HEK293 (cell line): ENCODE measurements at regions not wholly inside any gene's neighbourhood (a gene's known extent, or its start where the extent isn't known, plus 50 kb on each side); places are given as distances from the start of the nearest gene placed in this dataset.

Source experiments
- CTCF ChIA-PET: fragments of 350-600 bp; formaldehyde crosslinking; extraction: SDS; loops from one replicate; lab custom pipeline; 2021; ENCODE audit warnings: antibody characterized with exemption; lab: Yijun Ruan, JAX
- POLR2A ChIA-PET: fragments of 300-600 bp; formaldehyde crosslinking; extraction: SDS; loops from one replicate; lab custom pipeline; 2020; ENCODE audit warnings: antibody characterized with exemption, inconsistent platforms; lab: Yijun Ruan, JAX
- H3K27ac ChIP-seq: fragments of 200-500 bp; sonication (Bioruptor generic); 2 replicates; pipeline ENCODE4 v1.5.1; 2014; ENCODE audit warnings: low read depth, low read length, control low read depth, inconsistent platforms; ENCODE audit errors: extremely low read depth
- H3K36me3 ChIP-seq, 2 experiments: fragments of 200-500 bp in 1 of 2; sonication (Bioruptor generic) in 1 of 2; 1 replicate in 1 of 2; 2 replicates in 1 of 2; pipeline ENCODE4 v1.5.1; 2014 to 2017; ENCODE audit warnings: inconsistent platforms in 2 of 2, low read length in 2 of 2; ENCODE audit not compliant: control insufficient read depth in 2 of 2, insufficient read depth in 1 of 2
- H3K4me1 ChIP-seq: fragments of 200-500 bp; sonication (Bioruptor generic); 2 replicates; pipeline ENCODE4 v1.5.1; 2014; ENCODE audit warnings: mild to moderate bottlenecking, low read length, inconsistent platforms; ENCODE audit not compliant: control insufficient read depth, insufficient read depth
- H3K4me3 ChIP-seq: 2 replicates; pipeline ENCODE4 v1.5.1; 2011; ENCODE audit warnings: low read depth, mild to moderate bottlenecking, control low read depth, low read length, moderate library complexity
- H3K9me3 ChIP-seq: fragments of 200-500 bp; sonication (Bioruptor generic); 2 replicates; pipeline ENCODE4 v1.5.1; 2014; ENCODE audit warnings: low read depth, low read length, inconsistent platforms; ENCODE audit not compliant: control insufficient read depth, insufficient read depth
- EGR2 ChIP-seq: fragments of 450-650 bp; formaldehyde crosslinking; IDR thresholded peaks from 2 replicates; pipeline ENCODE4 v1.5.1; 2016; ENCODE audit warnings: low read depth, missing biosample characterization, missing genetic modification characterization
- HOXC10 ChIP-seq: sonication (generic); formaldehyde crosslinking; IDR thresholded peaks from 2 replicates; pipeline ENCODE4 v1.8.1; 2023; ENCODE audit warnings: mild to moderate bottlenecking, missing genetic modification reagents
- HOXD13 ChIP-seq: sonication (generic); formaldehyde crosslinking; IDR thresholded peaks from 2 replicates; pipeline ENCODE4 v1.8.0; 2022; ENCODE audit warnings: missing genetic modification reagents, borderline replicate concordance
- OVOL3 ChIP-seq: fragments of 450-650 bp; formaldehyde crosslinking; IDR thresholded peaks from 2 replicates; pipeline ENCODE4 v1.5.1; 2016; ENCODE audit warnings: missing biosample characterization, missing genetic modification characterization
- SP3 ChIP-seq: fragments of 450-650 bp; formaldehyde crosslinking; IDR thresholded peaks from 2 replicates; pipeline ENCODE4 v1.5.1; 2016; ENCODE audit warnings: missing biosample characterization, missing genetic modification characterization
- SP7 ChIP-seq: fragments of 450-650 bp; formaldehyde crosslinking; IDR thresholded peaks from 2 replicates; pipeline ENCODE4 v1.5.1; 2016; ENCODE audit warnings: missing biosample characterization, missing genetic modification characterization
- TCF7L2 ChIP-seq: IDR thresholded peaks from 2 replicates; pipeline ENCODE4 v1.6.1; 2011; ENCODE audit warnings: low read depth, mild to moderate bottlenecking, inconsistent platforms, low read length, moderate library complexity, borderline replicate concordance
- ZBTB1 ChIP-seq: fragments of 450-650 bp; formaldehyde crosslinking; IDR thresholded peaks from 2 replicates; pipeline ENCODE4 v1.5.1; 2016; ENCODE audit warnings: missing biosample characterization, missing genetic modification characterization
- ZBTB7A ChIP-seq: fragments of 450-650 bp; formaldehyde crosslinking; IDR thresholded peaks from 2 replicates; pipeline ENCODE4 v1.5.1; 2016; ENCODE audit warnings: low read depth, missing biosample characterization, missing genetic modification characterization
- ZFHX2 ChIP-seq: fragments of 450-650 bp; formaldehyde crosslinking; conservative IDR thresholded peaks from 2 replicates; pipeline ENCODE4 v1.5.1; 2016; ENCODE audit warnings: missing biosample characterization, missing genetic modification characterization
- ZNF114 ChIP-seq: fragments of 450-650 bp; formaldehyde crosslinking; IDR thresholded peaks from 2 replicates; pipeline ENCODE4 v1.5.0; 2017; ENCODE audit warnings: missing biosample characterization, missing genetic modification characterization
- ZNF138 ChIP-seq: fragments of 450-650 bp; formaldehyde crosslinking; IDR thresholded peaks from 2 replicates; pipeline ENCODE4 v1.5.1; 2016; ENCODE audit warnings: missing biosample characterization, missing genetic modification characterization, borderline replicate concordance
- ZNF24 ChIP-seq: fragments of 450-650 bp; formaldehyde crosslinking; IDR thresholded peaks from 2 replicates; pipeline ENCODE4 v1.5.1; 2016; ENCODE audit warnings: missing biosample characterization, missing genetic modification characterization
- ZNF302 ChIP-seq: fragments of 450-650 bp; formaldehyde crosslinking; IDR thresholded peaks from 2 replicates; pipeline ENCODE4 v1.5.1; 2016; ENCODE audit warnings: missing biosample characterization, missing genetic modification characterization, low read depth
- ZNF324 ChIP-seq: fragments of 450-650 bp; formaldehyde crosslinking; IDR thresholded peaks from 2 replicates; pipeline ENCODE4 v1.5.1; 2016; ENCODE audit warnings: missing biosample characterization, missing genetic modification characterization
- ZNF394 ChIP-seq: fragments of 450-650 bp; formaldehyde crosslinking; IDR thresholded peaks from 2 replicates; pipeline ENCODE4 v1.5.1; 2016; ENCODE audit warnings: missing biosample characterization, missing genetic modification characterization, mild to moderate bottlenecking, moderate library complexity, borderline replicate concordance
- ZNF426 ChIP-seq: fragments of 450-650 bp; formaldehyde crosslinking; IDR thresholded peaks from 2 replicates; pipeline ENCODE4 v1.5.1; 2017; ENCODE audit warnings: missing biosample characterization, missing genetic modification characterization, mild to moderate bottlenecking, inconsistent platforms, moderate library complexity
- ZNF433 ChIP-seq: fragments of 450-650 bp; formaldehyde crosslinking; IDR thresholded peaks from 2 replicates; pipeline ENCODE4 v1.5.1; 2016; ENCODE audit warnings: missing biosample characterization, missing genetic modification characterization, low read depth
- ZNF514 ChIP-seq: fragments of 450-650 bp; formaldehyde crosslinking; IDR thresholded peaks from 2 replicates; pipeline ENCODE4 v1.5.1; 2016; ENCODE audit warnings: missing biosample characterization, missing genetic modification characterization
- ZNF544 ChIP-seq: fragments of 450-650 bp; formaldehyde crosslinking; IDR thresholded peaks from 2 replicates; pipeline ENCODE4 v1.5.0; 2017; ENCODE audit warnings: missing biosample characterization, missing genetic modification characterization
- ZNF555 ChIP-seq: fragments of 450-650 bp; formaldehyde crosslinking; conservative IDR thresholded peaks from 2 replicates; pipeline ENCODE4 v1.5.1; 2017; ENCODE audit warnings: missing biosample characterization, mild to moderate bottlenecking, missing genetic modification characterization, inconsistent platforms
- ZNF660 ChIP-seq: fragments of 450-650 bp; IDR thresholded peaks from 2 replicates; pipeline ENCODE4 v1.5.1; 2018; ENCODE audit warnings: missing biosample characterization, mild to moderate bottlenecking, missing genetic modification characterization
- ZNF768 ChIP-seq: fragments of 450-650 bp; formaldehyde crosslinking; IDR thresholded peaks from 2 replicates; pipeline ENCODE4 v1.5.1; 2018; ENCODE audit warnings: missing biosample characterization, mild to moderate bottlenecking, missing genetic modification characterization
- ZNF785 ChIP-seq: fragments of 450-650 bp; formaldehyde crosslinking; IDR thresholded peaks from 2 replicates; pipeline ENCODE4 v1.5.1; 2016; ENCODE audit warnings: missing biosample characterization, missing genetic modification characterization
- TF ChIP-seq, protein P1 (sequence below): fragments of 450-650 bp; formaldehyde crosslinking; IDR thresholded peaks from 2 replicates; pipeline ENCODE4 v1.5.1; 2017; ENCODE audit warnings: missing biosample characterization, mild to moderate bottlenecking, missing genetic modification characterization, moderate library complexity
- TF ChIP-seq, protein P2 (sequence below): fragments of 450-650 bp; formaldehyde crosslinking; IDR thresholded peaks from 2 replicates; pipeline ENCODE4 v1.5.1; 2016; ENCODE audit warnings: missing biosample characterization, missing genetic modification characterization
- TF ChIP-seq, protein P3 (sequence below): fragments of 450-650 bp; formaldehyde crosslinking; IDR thresholded peaks from 2 replicates; pipeline ENCODE4 v1.5.0; 2017; ENCODE audit warnings: missing biosample characterization, missing genetic modification characterization, borderline replicate concordance
- TF ChIP-seq, protein P4 (sequence below): fragments of 450-650 bp; formaldehyde crosslinking; IDR thresholded peaks from 2 replicates; pipeline ENCODE4 v1.5.1; 2016; ENCODE audit warnings: missing biosample characterization, missing genetic modification characterization

DNA sequence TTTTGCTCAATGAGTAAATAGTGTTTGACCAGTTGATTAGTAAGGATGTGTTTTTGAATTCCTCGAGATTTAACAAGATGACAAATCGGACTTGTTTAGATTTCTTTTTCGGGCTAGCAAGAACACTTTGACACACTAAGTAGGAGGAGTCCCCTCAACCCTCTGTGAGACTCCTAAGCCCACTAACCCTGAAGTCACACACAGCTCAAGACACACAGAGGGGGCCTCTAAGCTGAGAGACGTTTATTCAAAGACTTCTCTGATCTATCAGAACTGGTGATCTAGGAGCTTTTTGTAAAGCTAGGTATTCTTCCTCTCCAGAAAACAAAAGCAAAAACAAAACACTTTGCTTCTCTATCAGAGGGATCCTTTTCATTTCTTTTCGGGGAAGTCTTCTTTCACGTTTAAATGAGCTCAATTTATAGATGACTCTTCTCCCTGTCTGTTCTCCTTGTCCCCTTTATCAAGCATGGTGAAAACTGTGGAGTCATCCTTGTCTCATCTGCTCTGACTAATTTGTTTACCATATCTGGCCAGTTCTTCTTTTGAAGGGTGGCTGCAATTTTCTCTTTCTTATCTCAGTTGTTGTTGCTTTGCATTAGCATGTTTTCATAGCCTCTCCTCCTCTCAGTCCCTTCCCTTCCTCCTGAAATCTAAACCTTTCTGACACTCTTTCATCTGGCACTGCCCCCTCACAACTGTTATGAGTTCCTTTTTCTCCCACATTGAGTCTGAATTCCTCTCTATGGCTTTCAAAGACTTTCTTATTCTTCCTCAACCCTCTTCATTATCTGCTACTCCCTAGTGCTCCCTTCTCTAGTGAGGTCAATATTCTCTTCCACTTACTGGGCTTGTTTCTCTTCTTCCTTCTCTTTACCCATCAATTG is 68.5 kb upstream of the RAI14 start:
- peaks cover 12% of the 10 kb centered on the region for H3K4me1 ChIP-seq
- H3K36me3 ChIP-seq = no peaks in the 10 kb centered on the region
- H3K4me3 ChIP-seq = no peak overlapping the region
- no peak for TF ChIP-seq HOXC10 (CRISPR knock-in tag)
- TF ChIP-seq ZFHX2 (tag by site-specific recombination) = peak; percentile 73
- TF ChIP-seq SP7 = peak; percentile 32; the same call in 1 of the 2 replicates
- TF ChIP-seq ZNF768 = no peak
- TF ChIP-seq ZNF324 (tag by site-specific recombination) = no peak
- no peak for TF ChIP-seq ZNF660
- no peak for TF ChIP-seq ZNF138 (tag by site-specific recombination)
- no peak for TF ChIP-seq TCF7L2
- TF ChIP-seq ZNF785 (tag by site-specific recombination) = no peak
- TF ChIP-seq HOXD13 (CRISPR knock-in tag) = no peak
- no peak for TF ChIP-seq ZNF426 (tag by site-specific recombination)
- TF ChIP-seq ZNF433 = no peak
- TF ChIP-seq, protein P1, sequence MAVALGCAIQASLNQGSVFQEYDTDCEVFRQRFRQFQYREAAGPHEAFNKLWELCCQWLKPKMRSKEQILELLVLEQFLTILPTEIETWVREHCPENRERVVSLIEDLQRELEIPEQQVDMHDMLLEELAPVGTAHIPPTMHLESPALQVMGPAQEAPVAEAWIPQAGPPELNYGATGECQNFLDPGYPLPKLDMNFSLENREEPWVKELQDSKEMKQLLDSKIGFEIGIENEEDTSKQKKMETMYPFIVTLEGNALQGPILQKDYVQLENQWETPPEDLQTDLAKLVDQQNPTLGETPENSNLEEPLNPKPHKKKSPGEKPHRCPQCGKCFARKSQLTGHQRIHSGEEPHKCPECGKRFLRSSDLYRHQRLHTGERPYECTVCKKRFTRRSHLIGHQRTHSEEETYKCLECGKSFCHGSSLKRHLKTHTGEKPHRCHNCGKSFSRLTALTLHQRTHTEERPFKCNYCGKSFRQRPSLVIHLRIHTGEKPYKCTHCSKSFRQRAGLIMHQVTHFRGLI (tag by site-specific recombination) = no peak
- TF ChIP-seq ZNF555 (tag by site-specific recombination) = no peak
- TF ChIP-seq OVOL3 (tag by site-specific recombination) = no peak
- TF ChIP-seq ZNF302 (tag by site-specific recombination) = no peak
- TF ChIP-seq, protein P2, sequence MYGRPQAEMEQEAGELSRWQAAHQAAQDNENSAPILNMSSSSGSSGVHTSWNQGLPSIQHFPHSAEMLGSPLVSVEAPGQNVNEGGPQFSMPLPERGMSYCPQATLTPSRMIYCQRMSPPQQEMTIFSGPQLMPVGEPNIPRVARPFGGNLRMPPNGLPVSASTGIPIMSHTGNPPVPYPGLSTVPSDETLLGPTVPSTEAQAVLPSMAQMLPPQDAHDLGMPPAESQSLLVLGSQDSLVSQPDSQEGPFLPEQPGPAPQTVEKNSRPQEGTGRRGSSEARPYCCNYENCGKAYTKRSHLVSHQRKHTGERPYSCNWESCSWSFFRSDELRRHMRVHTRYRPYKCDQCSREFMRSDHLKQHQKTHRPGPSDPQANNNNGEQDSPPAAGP (tag by site-specific recombination) = 0 out of 2 replicates have a peak, but pooled peaks have one; percentile 15
- no peak for TF ChIP-seq ZNF514 (tag by site-specific recombination)
- no peak for TF ChIP-seq ZNF544 (tag by site-specific recombination)
- TF ChIP-seq SP3 (tag by site-specific recombination) = no peak
- TF ChIP-seq EGR2 (tag by site-specific recombination) = peak; percentile 76
- TF ChIP-seq ZNF394 (tag by site-specific recombination) = no peak; the same call in 1 of the 2 replicates
- TF ChIP-seq, protein P3, sequence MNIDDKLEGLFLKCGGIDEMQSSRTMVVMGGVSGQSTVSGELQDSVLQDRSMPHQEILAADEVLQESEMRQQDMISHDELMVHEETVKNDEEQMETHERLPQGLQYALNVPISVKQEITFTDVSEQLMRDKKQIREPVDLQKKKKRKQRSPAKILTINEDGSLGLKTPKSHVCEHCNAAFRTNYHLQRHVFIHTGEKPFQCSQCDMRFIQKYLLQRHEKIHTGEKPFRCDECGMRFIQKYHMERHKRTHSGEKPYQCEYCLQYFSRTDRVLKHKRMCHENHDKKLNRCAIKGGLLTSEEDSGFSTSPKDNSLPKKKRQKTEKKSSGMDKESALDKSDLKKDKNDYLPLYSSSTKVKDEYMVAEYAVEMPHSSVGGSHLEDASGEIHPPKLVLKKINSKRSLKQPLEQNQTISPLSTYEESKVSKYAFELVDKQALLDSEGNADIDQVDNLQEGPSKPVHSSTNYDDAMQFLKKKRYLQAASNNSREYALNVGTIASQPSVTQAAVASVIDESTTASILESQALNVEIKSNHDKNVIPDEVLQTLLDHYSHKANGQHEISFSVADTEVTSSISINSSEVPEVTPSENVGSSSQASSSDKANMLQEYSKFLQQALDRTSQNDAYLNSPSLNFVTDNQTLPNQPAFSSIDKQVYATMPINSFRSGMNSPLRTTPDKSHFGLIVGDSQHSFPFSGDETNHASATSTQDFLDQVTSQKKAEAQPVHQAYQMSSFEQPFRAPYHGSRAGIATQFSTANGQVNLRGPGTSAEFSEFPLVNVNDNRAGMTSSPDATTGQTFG (tag by site-specific recombination) = no peak
- TF ChIP-seq, protein P4, sequence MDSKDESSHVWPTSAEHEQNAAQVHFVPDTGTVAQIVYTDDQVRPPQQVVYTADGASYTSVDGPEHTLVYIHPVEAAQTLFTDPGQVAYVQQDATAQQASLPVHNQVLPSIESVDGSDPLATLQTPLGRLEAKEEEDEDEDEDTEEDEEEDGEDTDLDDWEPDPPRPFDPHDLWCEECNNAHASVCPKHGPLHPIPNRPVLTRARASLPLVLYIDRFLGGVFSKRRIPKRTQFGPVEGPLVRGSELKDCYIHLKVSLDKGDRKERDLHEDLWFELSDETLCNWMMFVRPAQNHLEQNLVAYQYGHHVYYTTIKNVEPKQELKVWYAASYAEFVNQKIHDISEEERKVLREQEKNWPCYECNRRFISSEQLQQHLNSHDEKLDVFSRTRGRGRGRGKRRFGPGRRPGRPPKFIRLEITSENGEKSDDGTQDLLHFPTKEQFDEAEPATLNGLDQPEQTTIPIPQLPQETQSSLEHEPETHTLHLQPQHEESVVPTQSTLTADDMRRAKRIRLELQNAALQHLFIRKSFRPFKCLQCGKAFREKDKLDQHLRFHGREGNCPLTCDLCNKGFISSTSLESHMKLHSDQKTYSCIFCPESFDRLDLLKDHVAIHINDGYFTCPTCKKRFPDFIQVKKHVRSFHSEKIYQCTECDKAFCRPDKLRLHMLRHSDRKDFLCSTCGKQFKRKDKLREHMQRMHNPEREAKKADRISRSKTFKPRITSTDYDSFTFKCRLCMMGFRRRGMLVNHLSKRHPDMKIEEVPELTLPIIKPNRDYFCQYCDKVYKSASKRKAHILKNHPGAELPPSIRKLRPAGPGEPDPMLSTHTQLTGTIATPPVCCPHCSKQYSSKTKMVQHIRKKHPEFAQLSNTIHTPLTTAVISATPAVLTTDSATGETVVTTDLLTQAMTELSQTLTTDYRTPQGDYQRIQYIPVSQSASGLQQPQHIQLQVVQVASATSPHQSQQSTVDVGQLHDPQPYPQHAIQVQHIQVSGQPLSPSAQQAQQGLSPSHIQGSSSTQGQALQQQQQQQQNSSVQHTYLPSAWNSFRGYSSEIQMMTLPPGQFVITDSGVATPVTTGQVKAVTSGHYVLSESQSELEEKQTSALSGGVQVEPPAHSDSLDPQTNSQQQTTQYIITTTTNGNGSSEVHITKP = peak; percentile 35; the same call in 1 of the 2 replicates
- no peak for TF ChIP-seq ZNF114
- no peak for TF ChIP-seq ZNF24 (tag by site-specific recombination)
- no peak for TF ChIP-seq ZBTB7A (tag by site-specific recombination)
- TF ChIP-seq ZBTB1 (tag by site-specific recombination) = no peak

More for the DNA sequence above, 68.5 kb upstream of the RAI14 start:
- Histone ChIP-seq H3K27ac (no peak overlapping the region; the same call in 1 of the 2 replicates), H3K9me3 (no peaks in the 10 kb centered on the region)
- ChIA-PET POLR2A (interaction anchor here (0.8 kb wide), 1 partner anchor 69 kb away, joined by 3 read pairs; the partner anchor contains the start of gene RAI14), CTCF (interaction anchor here (0.7 to 1.2 kb wide), 2 partner anchors 101 to 589 kb away, joined by 3 to 4 read pairs; no protein-coding TSS in a partner anchor)
